GM12878 (cell line): ENCODE measurements at regions not wholly inside any gene's neighbourhood (a gene's known extent, or its start where the extent isn't known, plus 50 kb on each side); places are given as distances from the start of the nearest gene placed in this dataset.

ENCODE experiments used
- ATAC-seq: fragments of 200-7000 bp; cut with Tn5 transposase; 3 replicates; pipeline ENCODE4 v1.9.1; 2020; ENCODE audit warnings: mild to moderate bottlenecking, moderate library complexity
- BruUV-seq: library from RNA; stranded (reverse); fragments of 400-500 nt; replicated peaks from 2 replicates; lab custom pipeline; 2021; lab: Mats Ljungman, UMichigan
- CTCF ChIA-PET: fragments of 300-600 bp; sonication (Branson Sonifier 250); formaldehyde crosslinking; extraction: SDS; loops from one replicate; lab custom pipeline; 2021; ENCODE audit warnings: inconsistent platforms; lab: Yijun Ruan, JAX
- POLR2A ChIA-PET: fragments of 350-600 bp; formaldehyde crosslinking; extraction: SDS; loops from one replicate; lab custom pipeline; 2021; ENCODE audit warnings: inconsistent platforms; lab: Charles Lee
- RAD21 ChIA-PET: fragments of 300-600 bp; sonication (Branson Sonifier 250); formaldehyde crosslinking; loops from one replicate; lab custom pipeline; 2023; ENCODE audit warnings: antibody characterized with exemption; ENCODE audit not compliant: unreplicated experiment; lab: Charles Lee
- SMC1A ChIA-PET: fragments of 300-600 bp; sonication (Branson Sonifier 250); formaldehyde crosslinking; loops from one replicate; lab custom pipeline; 2023; ENCODE audit not compliant: unreplicated experiment, uncharacterized antibody; lab: Charles Lee
- DNase-seq: peaks from one replicate; pipeline ENCODE4 v3.0.0-alpha.2; 2011; ENCODE audit warnings: low read depth, low spot score
- FAIRE-seq: peaks from 3 replicates; lab custom pipeline; 2011; peaks lifted over from hg19 to GRCh38; lab: Jason Lieb, UNC
- H2AFZ ChIP-seq: 2 replicates; pipeline ENCODE4 v1.6.0; 2011; ENCODE audit warnings: low read depth, low read length, control low read depth; ENCODE audit not compliant: control insufficient read depth
- H3K27ac ChIP-seq: 2 replicates; pipeline ENCODE4 v1.5.1; 2011; ENCODE audit warnings: control low read depth; ENCODE audit not compliant: control insufficient read depth, insufficient read depth
- H3K27me3 ChIP-seq, 2 experiments: replicated peaks in 1 of 2; 2 replicates each; pipeline versions ENCODE4 v1.6.0 to v1.6.1; 2011; ENCODE audit warnings: low read length in 1 of 2; ENCODE audit not compliant: control insufficient read depth in 2 of 2, insufficient read depth in 2 of 2
- H3K36me3 ChIP-seq, 2 experiments: 2 replicates each; pipeline ENCODE4 v1.5.1; 2011; ENCODE audit warnings: low read length in 1 of 2; ENCODE audit not compliant: control insufficient read depth in 2 of 2, insufficient read depth in 2 of 2
- H3K4me1 ChIP-seq: 2 replicates; pipeline ENCODE4 v1.6.1; 2011; ENCODE audit warnings: mild to moderate bottlenecking, low read length, moderate library complexity, mixed read lengths; ENCODE audit not compliant: control insufficient read depth, insufficient read depth
- H3K4me2 ChIP-seq: 2 replicates; pipeline ENCODE4 v1.6.0; 2011; ENCODE audit warnings: control low read depth; ENCODE audit not compliant: control insufficient read depth, insufficient read depth
- H3K4me3 ChIP-seq: fragments of 200-600 bp; sonication (generic); 2 replicates; pipeline ENCODE4 v1.5.1; 2016
- H3K79me2 ChIP-seq: 2 replicates; pipeline ENCODE4 v1.6.0; 2011; ENCODE audit warnings: low read length; ENCODE audit not compliant: control insufficient read depth, insufficient read depth
- H3K9ac ChIP-seq: 2 replicates; pipeline ENCODE4 v1.8.0; 2011; ENCODE audit warnings: low read length, control low read depth, mixed read lengths; ENCODE audit not compliant: control insufficient read depth, insufficient read depth
- H3K9me3 ChIP-seq: replicated peaks from 3 replicates; pipeline ENCODE4 v1.5.1; 2011; ENCODE audit warnings: mild to moderate bottlenecking, low read length; ENCODE audit not compliant: control insufficient read depth, insufficient read depth
- H4K20me1 ChIP-seq: 2 replicates; pipeline ENCODE4 v1.6.0; 2011; ENCODE audit not compliant: control insufficient read depth, insufficient read depth
- ATF7 ChIP-seq: fragments of 450-650 bp; IDR thresholded peaks from 2 replicates; pipeline ENCODE4 v1.6.1; 2016; ENCODE audit warnings: low read depth, mild to moderate bottlenecking
- E2F4 ChIP-seq: IDR thresholded peaks from 2 replicates; pipeline ENCODE4 v1.6.1; 2012; ENCODE audit warnings: low read depth, low read length, improper control_type of control experiment
- E2F8 ChIP-seq: fragments of 450-650 bp; IDR thresholded peaks from 2 replicates; pipeline ENCODE4 v1.6.1; 2018; ENCODE audit warnings: mild to moderate bottlenecking, low read depth, moderate library complexity; ENCODE audit not compliant: partially characterized antibody
- FOS ChIP-seq: IDR thresholded peaks from 3 replicates; pipeline ENCODE4 v1.6.1; 2011; ENCODE audit warnings: borderline replicate concordance; ENCODE audit not compliant: insufficient read length; ENCODE audit errors: extremely low read depth
- FOXM1 ChIP-seq: IDR thresholded peaks from 2 replicates; pipeline ENCODE4 v1.6.1; 2012; ENCODE audit warnings: low read depth, mild to moderate bottlenecking, inconsistent platforms, low read length, moderate library complexity
- HCFC1 ChIP-seq: fragments of 150-350 bp; IDR thresholded peaks from 2 replicates; pipeline ENCODE4 v1.6.1; 2014; ENCODE audit warnings: low read length
- HDGF ChIP-seq: fragments of 450-650 bp; IDR thresholded peaks from 2 replicates; pipeline ENCODE4 v1.6.1; 2016; ENCODE audit warnings: antibody characterized with exemption
- IRF5 ChIP-seq: fragments of 450-650 bp; IDR thresholded peaks from 2 replicates; pipeline ENCODE4 v1.6.1; 2017; ENCODE audit warnings: borderline replicate concordance
- LARP7 ChIP-seq: fragments of 450-650 bp; IDR thresholded peaks from 2 replicates; pipeline ENCODE4 v1.6.1; 2017; ENCODE audit warnings: mild to moderate bottlenecking
- NBN ChIP-seq: fragments of 450-650 bp; IDR thresholded peaks from 2 replicates; pipeline ENCODE4 v1.6.1; 2016
- PAX5 ChIP-seq: IDR thresholded peaks from 2 replicates; pipeline ENCODE4 v1.6.1; 2011; ENCODE audit warnings: low read depth, low read length, borderline replicate concordance
- POLR2A ChIP-seq: IDR thresholded peaks from 2 replicates; pipeline ENCODE4 v1.6.1; 2011; ENCODE audit warnings: low read depth, mild to moderate bottlenecking, low read length
- POLR2AphosphoS5 ChIP-seq: IDR thresholded peaks from 2 replicates; pipeline ENCODE4 v1.6.1; 2011; ENCODE audit warnings: mild to moderate bottlenecking, low read length, inconsistent platforms
- SMAD5 ChIP-seq: IDR thresholded peaks from 2 replicates; pipeline ENCODE4 v1.6.1; 2016; ENCODE audit warnings: antibody characterized with exemption, low read depth
- ZBTB4 ChIP-seq: fragments of 450-650 bp; formaldehyde crosslinking; IDR thresholded peaks from 2 replicates; pipeline ENCODE4 v1.4.0; 2022; ENCODE audit warnings: mild to moderate bottlenecking, moderate library complexity
- WGBS: methylation state at CpG from one replicate; pipeline ENCODE4 v1.1.6; 2016; ENCODE audit warnings: low lambda C conversion rate; ENCODE audit not compliant: insufficient replicate concordance, insufficient coverage; ENCODE audit errors: missing lambda C conversion rate; 5-methylcytosine and 5-hydroxymethylcytosine counted together
- in situ Hi-C: fragments of 300-500 bp; cut with MboI; formaldehyde crosslinking; loops from 9 replicates; pipeline ENCODE4 v1.14.3; 2018; ENCODE audit warnings: mixed read lengths
- intact Hi-C: fragments of 100-400 bp; cut with micrococcal nuclease; formaldehyde crosslinking; loops from one replicate; pipeline ENCODE4 v1.14.2; 2022; ENCODE audit not compliant: unreplicated experiment

- intact Hi-C loops (loop anchor here (2.0 to 10.0 kb wide), 2 partner anchors 286 to 456 kb away; partner anchors contain the start of gene SERTAD2), in situ Hi-C loops (loop anchor here (10.0 kb wide), 1 partner anchor 46 kb away; the partner anchor contains the start of gene SLC1A4)
- Histone ChIP-seq H3K4me1 (peaks cover 63% of the 10 kb centered on the region), H3K27me3 (no peaks in the 10 kb centered on the region), H3K79me2 (peaks cover 59% of the 10 kb centered on the region), H3K36me3 (no peaks in the 10 kb centered on the region), H3K9ac (peak overlapping the region; percentile 89), H4K20me1 (no peaks in the 10 kb centered on the region), H3K27ac (peak overlapping the region; percentile 92), H3K9me3 (peaks cover 8% of the 10 kb centered on the region; the same call in 2 of the 3 replicates), H3K4me3 (peak overlapping the region; percentile 76), H3K4me2 (peak overlapping the region; percentile 92), H2AFZ (no peak overlapping the region; the same call in 1 of the 2 replicates)
- ChIA-PET SMC1A (interaction anchor here (0.6 to 13.7 kb wide), 15 partner anchors 8 to 104 kb away, joined by 3 to 395 read pairs (median 4); no protein-coding TSS in a partner anchor), RAD21 (interaction anchor here (0.8 to 13.8 kb wide), 16 partner anchors 8 to 621 kb away, joined by 3 to 389 read pairs (median 4); partner anchors contain the start of genes CEP68, SERTAD2 and SLC1A4), POLR2A (interaction anchor here (0.6 to 19.2 kb wide), 11 partner anchors 8 to 613 kb away, joined by 3 to 377 read pairs (median 4); partner anchors contain the start of genes CEP68, SERTAD2 and SLC1A4), CTCF (interaction anchor here (0.6 to 20.4 kb wide), 11 partner anchors 8 to 327 kb away, joined by 3 to 413 read pairs (median 4); no protein-coding TSS in a partner anchor)
- peak; percentile 28 for ATAC-seq
- DNase-seq = no peak
- TSS peak; percentile 73 for BruUV-seq
- 35% methylated on average over 7 of the region's 7 CpGs for WGBS
- peak; percentile 27 for FAIRE-seq
- no peak for TF ChIP-seq POLR2AphosphoS5
- peak; percentile 69; the same call in 1 of the 2 replicates for TF ChIP-seq POLR2A
- TF ChIP-seq NBN = peak; percentile 52
- TF ChIP-seq IRF5 = no peak
- TF ChIP-seq E2F4 = no peak
- no peak; the same call in 1 of the 2 replicates for TF ChIP-seq HCFC1
- TF ChIP-seq ZBTB4 = 0 out of 2 replicates have a peak, but pooled peaks have one; percentile 21
- TF ChIP-seq PAX5 = 0 out of 2 replicates have a peak, but pooled peaks have one; percentile 3
- 0 out of 2 replicates have a peak, but pooled peaks have one; percentile 74 for TF ChIP-seq HDGF
- no peak for TF ChIP-seq E2F8
- no peak for TF ChIP-seq LARP7
- no peak for TF ChIP-seq FOXM1
- TF ChIP-seq ATF7 = peak; percentile 6; the same call in 1 of the 2 replicates
- no peak for TF ChIP-seq FOS
- TF ChIP-seq SMAD5 = peak; percentile 23; the same call in 1 of the 2 replicates
Measured at GRCh38 chr2:64938607-64939285, 50.5 kb upstream of the SLC1A4 start.
